GM21825 (cell line): ENCODE measurements at regions not wholly inside any gene's neighbourhood (a gene's known extent, or its start where the extent isn't known, plus 50 kb on each side); places are given as distances from the start of the nearest gene placed in this dataset.
"Not testable (repeated sequence)": the region's sequence is repeated elsewhere in the genome, so short reads cannot be mapped to it uniquely, and the experiment has no call there.

Experiments
- ATAC-seq: cut with Tn5 transposase; IDR thresholded peaks from one replicate; pipeline ENCODE4 v1.9.1; 2021; ENCODE audit warnings: mild to moderate bottlenecking, moderate library complexity; ENCODE audit not compliant: unreplicated experiment

DNA sequence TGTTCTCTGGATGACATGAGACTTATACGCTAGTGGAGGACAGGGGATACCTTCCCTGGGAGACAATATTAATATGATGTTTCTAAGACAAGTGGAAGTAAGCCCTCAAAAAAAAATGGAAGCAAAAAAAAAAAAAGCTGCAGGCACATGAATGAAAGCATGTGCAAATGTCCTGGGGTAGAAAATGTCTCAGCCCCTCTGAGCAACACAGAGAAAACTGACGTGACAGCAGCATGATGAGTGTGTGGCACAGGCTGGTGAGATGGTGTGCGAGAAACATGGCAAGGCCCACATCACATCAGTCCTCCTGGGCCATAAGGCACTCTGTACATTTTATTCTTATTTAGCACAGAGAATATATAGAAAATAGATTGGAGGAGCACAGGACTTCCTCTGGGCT lies 254.7 kb upstream of the PFKP start:
- ATAC-seq: no peak

DNA sequence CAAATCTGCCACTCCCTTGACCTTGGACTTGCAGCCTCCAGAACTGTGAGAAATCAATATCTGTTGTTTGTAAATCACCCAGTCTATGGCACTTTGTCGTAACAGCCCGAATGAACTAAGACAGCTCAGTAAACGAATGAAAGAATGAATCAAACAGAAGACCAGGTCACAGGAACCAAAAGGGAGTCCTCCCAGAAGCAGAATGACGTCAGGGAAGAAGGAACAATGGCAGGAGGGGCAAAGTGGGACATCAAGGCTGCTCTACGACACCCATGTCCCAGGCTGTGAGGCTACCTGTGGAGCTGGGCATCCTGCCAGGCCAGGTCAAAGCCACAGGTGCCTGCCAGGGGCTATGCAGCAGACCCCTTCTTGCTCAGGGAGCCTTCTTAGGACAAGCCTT lies 267.2 kb upstream of the PFKP start:
- no peak for ATAC-seq

DNA sequence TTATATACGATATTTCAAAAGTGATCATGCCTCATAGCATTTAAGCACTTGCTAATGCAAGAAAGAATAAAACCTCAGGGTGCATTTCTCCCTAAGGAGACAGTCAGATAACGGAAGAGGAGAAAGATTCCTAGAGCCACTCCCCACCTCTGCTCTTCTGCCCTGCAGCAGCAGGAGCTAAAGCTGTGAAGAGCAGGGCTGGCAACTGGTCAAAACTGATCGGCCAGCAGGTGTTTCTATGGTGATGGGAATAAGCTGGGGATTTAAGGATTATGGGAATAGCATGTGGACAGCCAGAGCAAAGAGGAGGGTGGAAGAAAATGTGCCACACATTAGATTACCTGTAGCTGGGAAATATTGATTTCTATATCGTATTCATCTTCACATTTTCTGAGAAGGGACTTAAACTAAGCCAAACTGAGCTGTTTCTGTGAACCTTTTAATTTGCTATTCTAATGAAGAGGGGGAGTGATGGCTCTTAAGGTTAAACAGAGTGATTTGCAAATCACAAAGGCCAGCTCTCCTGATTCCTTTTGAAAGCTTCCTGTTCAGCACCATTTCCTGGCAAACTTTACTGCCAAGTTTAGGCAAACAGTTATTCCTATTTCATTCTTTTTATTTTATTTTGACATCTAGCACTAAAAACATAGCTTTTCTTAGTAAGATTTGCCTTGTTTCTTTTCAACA lies 268.9 kb upstream of the PFKP start:
- ATAC-seq: no peak

DNA sequence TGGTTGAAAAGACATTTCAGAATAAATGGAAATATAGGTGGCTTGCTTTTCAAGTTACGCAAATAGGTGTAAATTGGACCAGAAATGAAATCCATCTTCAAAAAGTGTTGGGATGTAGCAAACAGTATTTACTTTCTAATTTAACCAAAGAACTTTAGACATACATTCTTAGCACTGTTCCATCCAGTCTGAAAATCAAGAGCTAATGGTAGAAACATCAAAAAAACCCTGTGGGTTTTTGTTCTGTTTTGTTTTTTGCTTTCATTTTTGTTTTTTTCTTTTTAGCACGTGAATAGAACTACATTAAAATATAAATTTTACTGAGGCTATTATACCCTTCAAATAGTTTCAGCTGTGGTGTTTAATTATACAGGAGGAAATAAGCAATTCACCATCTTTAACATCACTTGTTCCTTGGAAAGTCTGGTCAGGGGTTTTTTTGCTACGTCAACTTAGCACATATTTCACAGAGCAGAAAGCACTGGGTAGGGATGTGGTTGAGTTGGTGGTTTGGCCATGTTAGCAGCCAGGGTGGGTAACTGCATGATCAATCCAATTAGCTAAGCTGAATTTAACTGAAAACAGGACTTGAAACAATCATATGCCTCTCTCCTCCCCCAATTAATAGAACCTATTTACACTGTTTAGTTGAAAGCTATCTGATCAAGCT lies 275.4 kb upstream of the PFKP start:
- ATAC-seq: peak; percentile 73

GRCh38 chr10:2790396-2791188 lies 276.8 kb upstream of the PFKP start:
- ATAC-seq: no peak

DNA sequence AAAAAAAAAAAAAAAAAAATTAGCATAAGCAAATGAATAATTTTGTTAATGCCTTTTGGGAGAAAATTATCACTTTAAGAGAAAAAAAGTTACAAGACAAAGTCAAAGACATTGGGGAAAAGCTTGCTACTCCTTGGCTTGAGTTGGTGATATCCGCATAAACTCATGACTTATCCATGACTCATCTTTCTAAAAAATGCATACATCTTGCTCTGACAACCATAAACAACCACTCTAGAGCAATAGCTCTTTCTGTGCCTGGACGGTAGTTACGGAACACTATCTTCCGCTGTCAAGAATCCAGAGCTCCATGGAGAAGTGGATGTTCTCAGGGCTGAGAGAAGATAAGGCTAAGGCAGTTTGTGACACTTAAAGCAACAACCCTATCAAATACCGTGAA lies 281.1 kb upstream of the PFKP start:
- ATAC-seq: no peak

GRCh38 chr10:2784766-2785165 lies 282.6 kb upstream of the PFKP start:
- no peak for ATAC-seq

DNA sequence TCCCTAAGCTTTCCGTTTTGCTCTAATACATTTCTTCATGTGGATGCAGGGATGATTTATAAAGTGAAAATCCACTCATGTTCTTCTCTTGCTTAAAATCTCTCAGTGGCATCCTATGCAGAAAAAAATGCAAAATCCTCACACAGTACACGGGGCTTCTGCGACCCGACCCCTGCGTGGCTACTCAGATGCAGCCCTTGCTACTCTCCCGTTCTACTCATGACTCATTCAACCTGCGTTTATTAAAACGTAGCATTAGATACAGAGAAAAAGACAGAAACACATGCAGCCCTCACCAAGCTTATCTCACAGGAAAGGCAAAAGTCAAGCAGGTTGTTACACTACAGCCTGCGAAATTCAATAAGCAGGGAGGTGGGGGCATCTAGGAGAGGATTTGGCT lies 284.4 kb upstream of the PFKP start:
- ATAC-seq: no peak

- no peak for ATAC-seq
Observed at GRCh38 chr10:2782265-2782664, 285.1 kb upstream of the PFKP start.

- ATAC-seq: no peak
Observed at GRCh38 chr10:2777666-2778355, 289.5 kb upstream of the PFKP start.

- no peak for ATAC-seq
Observed at GRCh38 chr10:2772816-2773631, 294.3 kb upstream of the PFKP start.

DNA sequence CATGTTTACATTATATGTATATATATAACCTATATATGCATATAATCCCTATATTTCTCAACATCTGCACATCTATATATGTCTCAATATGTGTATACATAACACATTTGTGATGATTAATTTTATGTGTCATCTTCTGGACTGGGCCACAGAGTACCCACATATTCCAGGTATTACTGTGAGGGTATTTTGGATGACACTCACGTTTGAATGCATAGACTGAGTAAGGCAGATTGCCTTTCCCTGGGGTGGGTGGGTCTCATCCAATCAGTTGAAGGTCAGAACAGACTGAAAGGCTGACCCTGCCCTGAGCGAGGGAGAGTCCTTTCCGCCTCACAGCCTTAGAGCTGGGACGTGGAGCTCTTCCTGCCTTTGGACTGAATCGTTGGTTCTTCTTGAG lies 295.2 kb upstream of the PFKP start:
- ATAC-seq: no peak

DNA sequence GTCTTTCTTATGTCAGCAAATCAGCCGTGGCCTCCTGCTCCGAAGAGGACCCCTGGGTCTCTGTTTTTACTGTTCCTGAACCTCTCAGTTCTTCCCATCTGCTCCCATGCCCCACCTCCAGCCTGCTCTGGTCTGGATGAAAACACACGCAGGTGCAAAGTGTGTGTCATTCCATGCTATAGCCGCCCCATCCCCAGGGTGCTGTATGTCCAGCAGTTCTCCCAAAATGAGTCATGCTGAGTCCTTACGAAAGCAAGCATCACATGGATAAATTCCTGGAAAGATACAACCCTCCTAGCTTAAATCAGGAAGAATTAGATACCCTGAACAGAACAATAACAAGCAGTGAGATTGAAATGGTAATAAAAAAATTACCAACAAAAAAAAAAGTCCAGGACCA lies 300.1 kb upstream of the PFKP start:
- ATAC-seq: not testable (repeated sequence)

GRCh38 chr10:2761971-2762370 lies 305.4 kb upstream of the PFKP start:
- no peak for ATAC-seq

- ATAC-seq: no peak
Observed at GRCh38 chr10:2761311-2761710, 306.0 kb upstream of the PFKP start.

GRCh38 chr10:2760736-2761135 lies 306.6 kb upstream of the PFKP start:
- no peak for ATAC-seq

GRCh38 chr10:2759233-2759632 lies 308.1 kb upstream of the PFKP start:
- no peak for ATAC-seq

- ATAC-seq: no peak
Observed at GRCh38 chr10:2754943-2755342, 312.4 kb upstream of the PFKP start.

- no peak for ATAC-seq
Observed at GRCh38 chr10:2748287-2748686, 319.1 kb upstream of the PFKP start.

DNA sequence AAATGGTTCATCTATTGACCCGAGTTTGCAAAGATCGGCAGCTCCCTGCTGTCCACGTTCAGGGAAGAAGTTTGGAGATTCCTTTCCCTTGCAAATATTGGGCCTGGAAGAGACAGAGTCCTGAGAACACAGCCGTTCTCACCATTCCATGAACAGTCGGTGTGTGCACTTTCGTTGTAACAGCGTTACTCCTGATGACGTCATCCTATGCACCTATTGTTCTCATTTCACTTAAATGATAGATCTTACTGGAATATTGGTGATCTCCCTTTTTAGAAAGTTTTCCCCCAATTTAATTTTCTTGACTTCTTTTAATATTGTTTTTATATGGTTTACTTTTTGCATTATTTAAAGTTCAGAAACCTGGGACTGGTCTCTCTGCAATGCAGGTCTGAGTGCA lies 320.7 kb upstream of the PFKP start:
- no peak for ATAC-seq

GRCh38 chr10:2745666-2746065 lies 321.7 kb upstream of the PFKP start:
- no peak for ATAC-seq
